OCI-LY7 (cell line): ENCODE measurements at regions not wholly inside any gene's neighbourhood (a gene's known extent, or its start where the extent isn't known, plus 50 kb on each side); places are given as distances from the start of the nearest gene placed in this dataset.

Experiments
- CTCF ChIP-seq: fragments of 200-600 bp; sonication (generic); conservative IDR thresholded peaks from 2 replicates; pipeline ENCODE4 v1.5.1; 2014; ENCODE audit warnings: mild to moderate bottlenecking, antibody characterized with exemption, low read length, moderate library complexity, mixed read lengths
- EZH2phosphoT487 ChIP-seq: fragments of 200-600 bp; sonication (generic); IDR thresholded peaks from 2 replicates; pipeline ENCODE4 v1.6.1; 2018; ENCODE audit warnings: low read depth, borderline replicate concordance, mild to moderate bottlenecking, mixed run types, antibody characterized with exemption, low read length, moderate library complexity, mixed read lengths

- no peak for TF ChIP-seq EZH2phosphoT487
- no peak for TF ChIP-seq CTCF
These were observed 52.4 kb upstream of the RNF24 start for GRCh38 chr20:4067600-4068261.
